Inflammatory macrophage treated with lipopolysaccharide for 1 hour (primary cell): ENCODE measurements at regions not wholly inside any gene's neighbourhood (a gene's known extent, or its start where the extent isn't known, plus 50 kb on each side); places are given as distances from the start of the nearest gene placed in this dataset.

Source experiments
- DNase-seq, 2 donors: peaks; one replicate each; pipeline ENCODE4 v3.0.0-alpha.2; 2020 to 2022

- no peak for DNase-seq
These were observed 145.9 kb upstream of the CIBAR2 start for GRCh38 chr16:85258166-85258565.

- DNase-seq, result no peak
These were observed 146.4 kb upstream of the CIBAR2 start for GRCh38 chr16:85258629-85259028.

DNA sequence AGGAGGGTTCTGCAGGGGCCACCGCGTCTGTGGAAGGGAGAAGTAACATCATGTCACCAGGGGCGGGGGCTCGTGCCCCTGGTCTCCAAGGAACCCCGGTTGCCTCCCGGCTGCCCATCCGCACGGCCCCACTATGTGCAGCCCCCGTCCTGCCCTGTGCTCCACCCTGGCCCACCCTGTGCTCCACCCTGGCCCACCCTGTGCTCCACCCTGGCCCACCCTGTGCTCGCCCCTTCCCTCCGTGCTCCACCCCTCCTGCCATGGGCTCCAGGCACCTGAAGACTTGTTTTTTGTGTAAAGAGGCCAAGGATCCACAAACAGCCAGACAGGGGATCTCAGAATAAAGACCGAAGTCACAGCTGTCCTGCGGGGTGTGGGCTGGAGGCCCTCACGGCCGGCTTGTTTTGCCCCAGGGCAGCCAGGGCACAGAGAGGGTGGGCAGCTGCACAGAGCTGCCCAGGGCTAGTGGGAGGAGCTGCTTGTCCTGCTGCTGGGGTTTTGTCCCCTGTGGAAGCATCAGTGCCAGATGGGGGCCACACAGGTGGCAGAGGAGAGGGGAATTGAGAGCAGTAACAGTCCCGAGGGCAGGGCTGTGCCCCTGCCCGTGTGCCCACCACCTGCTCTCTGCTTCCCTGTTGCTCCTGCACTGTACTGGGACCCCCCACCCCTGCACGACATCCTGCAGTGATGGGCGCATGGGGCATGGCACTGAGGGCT lies 147.0 kb upstream of the CIBAR2 start:
- no peak for DNase-seq

- DNase-seq, result no peak
These were observed 147.5 kb upstream of the CIBAR2 start for GRCh38 chr16:85259832-85260167.

- no peak for DNase-seq
These were observed 148.9 kb upstream of the CIBAR2 start for GRCh38 chr16:85261204-85261603.

GRCh38 chr16:85261657-85262557 lies 149.6 kb upstream of the CIBAR2 start:
- DNase-seq, result peak; percentile 6 to 17

DNA sequence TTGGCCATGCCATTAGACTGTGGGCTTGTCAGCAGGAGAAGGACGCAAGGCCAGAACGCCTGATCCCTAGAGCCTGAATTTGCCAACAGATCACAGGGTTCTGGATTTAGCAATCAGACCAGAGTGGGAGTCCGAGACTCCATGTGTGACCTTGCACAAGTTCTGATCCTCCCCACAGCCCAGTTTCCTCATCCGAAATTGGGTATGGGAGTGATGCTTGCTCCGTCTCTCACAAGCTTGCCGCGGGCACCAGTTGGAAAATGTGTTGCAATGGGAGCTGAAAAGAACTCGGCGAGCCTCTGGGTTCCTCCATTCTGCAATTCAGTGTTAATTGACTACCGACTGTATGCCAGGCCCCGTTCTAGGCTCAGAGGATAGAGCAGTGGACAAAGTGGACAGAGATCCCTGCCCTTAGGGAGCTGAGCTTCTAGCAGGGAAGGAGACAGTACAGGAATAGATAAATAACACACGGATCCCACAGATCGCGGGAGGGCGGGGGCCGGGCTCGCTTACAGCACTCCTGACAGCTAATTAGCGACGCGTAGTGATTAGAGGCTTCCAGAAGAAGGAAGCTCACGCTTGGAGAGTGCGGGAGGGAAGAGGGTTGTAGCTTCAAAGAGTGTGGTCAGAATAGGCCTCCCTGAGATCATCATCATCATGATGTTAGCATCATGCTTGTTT lies 150.4 kb upstream of the CIBAR2 start:
- DNase-seq, result peak; percentile 89 to 96

DNA sequence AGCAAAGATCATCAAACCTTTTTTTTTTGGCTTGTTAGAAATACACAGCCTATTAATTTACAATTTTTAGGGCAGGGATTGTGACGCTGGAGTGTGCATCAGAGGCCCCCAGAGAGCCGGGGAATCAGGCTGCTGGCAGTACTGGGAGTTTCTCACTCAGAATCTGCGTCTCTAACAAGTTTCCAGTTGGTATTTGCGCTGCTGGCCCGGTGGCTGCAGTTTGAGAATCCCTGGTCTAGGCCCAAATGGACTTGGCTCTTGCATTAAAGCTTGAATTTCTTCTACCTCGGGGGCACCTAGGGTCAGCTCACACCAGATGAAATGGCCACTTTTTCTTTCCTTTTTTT lies 150.9 kb upstream of the CIBAR2 start:
- DNase-seq, result no peak

- no peak for DNase-seq
These were observed 152.5 kb upstream of the CIBAR2 start for GRCh38 chr16:85264752-85265151.

GRCh38 chr16:85265161-85265784 lies 153.0 kb upstream of the CIBAR2 start:
- peak in 1 of 2 donors; percentile 16 for DNase-seq

DNA sequence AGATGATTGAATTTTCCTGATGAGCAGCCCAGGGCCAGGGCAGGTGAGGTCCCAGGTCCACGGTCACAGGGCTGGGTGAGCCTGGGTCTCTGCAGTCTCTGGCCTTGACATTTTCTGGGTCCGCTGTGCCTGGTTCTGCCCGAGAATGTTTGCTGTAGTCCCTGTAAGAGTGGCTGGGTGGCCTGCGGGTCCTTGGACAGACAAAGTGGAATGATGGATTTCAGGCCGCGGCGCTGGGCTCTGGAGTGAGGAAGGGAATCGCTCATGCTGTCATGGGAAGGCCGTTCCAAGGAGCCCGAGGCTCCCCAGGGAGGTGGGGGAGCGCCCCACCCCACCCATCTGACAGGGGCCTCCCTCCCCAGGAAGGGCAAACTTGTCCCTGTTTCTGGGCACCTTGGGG lies 153.5 kb upstream of the CIBAR2 start:
- DNase-seq, result no peak

GRCh38 chr16:85266857-85267256 lies 154.6 kb upstream of the CIBAR2 start:
- DNase-seq, result no peak

GRCh38 chr16:85267414-85267945 lies 155.2 kb upstream of the CIBAR2 start:
- no peak for DNase-seq

GRCh38 chr16:85269165-85269564 lies 156.9 kb upstream of the CIBAR2 start:
- DNase-seq, result peak in 1 of 2 donors; percentile 7

DNA sequence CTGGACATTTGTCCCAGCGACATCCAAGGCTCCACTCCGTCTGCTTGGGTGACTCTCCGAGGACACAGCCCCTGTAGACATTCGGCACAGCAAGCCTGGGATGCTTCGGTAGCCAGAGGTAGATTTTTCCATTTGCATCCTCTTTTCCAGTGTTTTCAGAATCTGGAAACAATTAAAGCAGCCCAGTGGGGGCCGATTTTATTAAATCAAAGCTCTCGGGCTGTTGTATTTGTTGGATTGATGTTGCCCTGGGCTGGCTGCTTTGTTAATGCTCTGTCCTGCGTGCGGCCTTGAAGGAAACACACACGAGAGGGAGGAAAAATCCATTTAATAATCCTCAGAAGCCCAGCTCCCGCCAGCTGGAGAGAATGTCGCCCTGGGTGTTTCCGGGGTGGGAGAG lies 158.1 kb upstream of the CIBAR2 start:
- DNase-seq, result no peak

DNA sequence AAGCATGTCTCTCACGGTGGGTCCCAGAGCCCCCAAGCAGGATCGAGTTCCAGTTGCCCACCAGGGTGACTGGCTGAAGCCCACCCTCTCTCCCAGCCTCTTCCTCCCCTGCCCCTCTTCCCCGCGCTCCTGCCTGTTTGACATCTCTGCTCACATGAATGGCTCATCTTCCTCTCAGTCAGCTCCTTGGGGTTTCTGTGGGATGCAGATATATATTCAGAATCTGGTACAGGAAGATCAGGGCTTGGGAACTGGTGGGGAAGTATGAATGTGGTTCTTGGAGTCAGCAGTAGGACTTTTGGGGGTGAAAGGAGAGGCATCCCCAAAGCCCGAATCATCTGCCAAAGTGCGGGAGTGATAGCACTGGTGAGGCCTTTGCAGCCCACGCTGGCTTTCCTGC lies 158.9 kb upstream of the CIBAR2 start:
- no peak for DNase-seq

- DNase-seq, result no peak
These were observed 161.0 kb upstream of the CIBAR2 start for GRCh38 chr16:85273293-85273692.

GRCh38 chr16:85274501-85274900 lies 162.2 kb upstream of the CIBAR2 start:
- DNase-seq, result no peak

DNA sequence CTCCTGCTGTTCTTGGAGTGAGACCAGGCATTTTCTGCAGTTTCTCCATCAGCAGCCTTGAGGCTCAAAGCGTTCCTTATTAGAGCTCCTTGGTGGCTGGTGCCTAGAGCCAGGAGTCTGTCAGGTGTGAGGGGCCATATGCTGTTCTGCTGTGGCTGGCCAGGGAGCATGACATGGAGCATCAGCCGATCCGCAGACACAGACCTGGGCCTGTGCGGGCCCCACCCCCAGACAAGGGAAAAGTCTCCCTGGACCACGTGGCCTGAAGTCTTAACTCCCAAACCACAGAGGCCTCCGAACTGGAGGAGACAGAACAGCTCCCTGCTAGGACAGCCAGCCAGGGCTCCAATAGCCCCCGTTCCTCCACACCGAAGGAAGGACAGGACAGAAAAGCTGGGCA lies 162.7 kb upstream of the CIBAR2 start:
- no peak for DNase-seq

DNA sequence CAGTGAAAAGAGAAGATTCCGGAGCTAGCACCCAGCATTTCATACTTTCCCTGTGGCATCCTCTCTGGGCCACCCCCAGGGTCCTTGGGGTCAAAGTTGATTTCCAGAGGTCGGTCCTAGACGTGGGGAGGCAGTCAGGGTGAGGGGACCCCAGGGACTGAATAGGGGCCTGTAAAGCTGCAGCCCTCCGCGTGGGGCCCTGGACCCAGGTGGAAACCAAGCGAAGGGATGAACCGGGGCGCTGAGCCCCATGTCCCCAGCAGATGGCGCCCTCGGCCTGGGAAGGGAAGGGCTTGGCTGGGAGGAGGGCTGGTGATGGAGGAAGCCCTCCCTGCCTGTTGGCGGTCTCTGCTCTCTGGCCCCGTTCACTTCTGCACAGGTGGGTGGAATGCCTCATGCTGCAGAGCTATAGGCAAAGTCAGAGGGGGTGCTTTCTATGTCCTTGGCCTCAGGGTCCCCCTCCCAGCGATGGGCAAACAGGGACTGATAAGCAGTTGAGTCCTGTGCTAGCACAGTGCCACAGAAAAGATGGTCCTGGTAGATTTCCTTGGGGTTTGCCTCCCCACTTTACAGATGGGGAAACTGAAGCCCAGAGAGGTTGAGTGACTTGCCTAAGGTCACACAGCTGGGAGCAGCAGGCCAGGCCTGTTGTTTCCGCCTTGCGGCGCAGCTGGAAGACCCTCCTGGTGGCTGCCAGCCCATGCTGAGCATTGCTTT lies 163.4 kb upstream of the CIBAR2 start:
- DNase-seq, result peak; percentile 27 to 84

GRCh38 chr16:85276258-85276657 lies 164.0 kb upstream of the CIBAR2 start:
- no peak for DNase-seq

DNA sequence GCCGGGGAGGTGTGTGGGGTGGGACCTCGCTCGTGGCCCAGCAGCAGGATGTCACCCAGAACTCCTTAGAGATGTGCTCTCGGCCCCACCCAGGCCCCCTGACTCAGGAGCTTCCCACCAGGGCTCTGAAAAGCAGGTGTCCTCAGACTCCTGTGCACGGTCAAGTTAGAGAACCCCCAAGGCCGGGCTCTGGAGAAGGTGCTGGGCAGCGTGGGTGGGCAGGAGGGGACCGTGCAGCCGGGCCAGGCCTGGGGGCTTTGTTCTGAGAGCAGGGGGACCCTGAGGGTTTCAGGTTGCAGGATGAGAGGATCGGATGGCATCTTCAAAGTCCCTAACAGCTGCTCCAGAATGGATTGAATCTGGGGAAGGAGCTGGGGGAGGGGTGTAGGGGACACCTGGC lies 164.4 kb upstream of the CIBAR2 start:
- no peak for DNase-seq
